ENCODE measurements at regions not wholly inside any gene's neighbourhood (a gene's known extent, or its start where the extent isn't known, plus 50 kb on each side); places are given as distances from the start of the nearest gene placed in this dataset.

DNA sequence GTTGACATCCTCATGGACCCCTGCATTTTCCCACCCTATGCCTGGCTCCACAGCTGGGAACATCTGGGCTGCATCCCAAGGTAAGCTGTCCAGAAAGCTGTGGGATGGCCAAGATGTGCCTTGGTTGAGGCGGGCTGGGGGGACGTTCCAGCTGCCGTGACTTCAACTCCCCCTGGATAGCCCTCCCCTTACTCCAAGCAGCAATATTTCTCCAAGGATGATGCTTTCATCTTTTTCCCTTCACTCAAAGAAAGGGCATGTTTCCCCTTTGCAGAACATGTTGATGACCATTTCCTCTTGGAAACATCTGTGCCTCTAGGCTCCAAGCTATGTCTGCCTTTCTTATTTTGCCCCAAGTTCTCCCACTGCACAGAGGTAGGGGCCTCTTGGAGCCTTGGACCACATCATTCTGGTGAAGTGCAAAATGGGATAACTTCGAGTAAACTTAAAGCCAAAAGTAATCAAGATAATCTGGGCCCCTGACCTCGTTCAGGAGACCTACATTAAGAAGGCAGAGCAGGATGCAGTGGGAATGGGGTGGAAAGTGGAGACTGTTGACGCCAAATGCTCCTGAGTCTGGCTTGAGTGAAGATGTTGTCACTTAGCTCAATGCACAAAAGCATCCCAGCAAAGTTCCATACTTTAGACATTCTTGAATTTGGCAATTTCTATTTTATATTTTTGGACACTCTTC lies 175.2 kb downstream of the GAS1 start (continued):
- TF ChIP-seq, protein P1, sequence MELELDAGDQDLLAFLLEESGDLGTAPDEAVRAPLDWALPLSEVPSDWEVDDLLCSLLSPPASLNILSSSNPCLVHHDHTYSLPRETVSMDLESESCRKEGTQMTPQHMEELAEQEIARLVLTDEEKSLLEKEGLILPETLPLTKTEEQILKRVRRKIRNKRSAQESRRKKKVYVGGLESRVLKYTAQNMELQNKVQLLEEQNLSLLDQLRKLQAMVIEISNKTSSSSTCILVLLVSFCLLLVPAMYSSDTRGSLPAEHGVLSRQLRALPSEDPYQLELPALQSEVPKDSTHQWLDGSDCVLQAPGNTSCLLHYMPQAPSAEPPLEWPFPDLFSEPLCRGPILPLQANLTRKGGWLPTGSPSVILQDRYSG (tag; conservative IDR thresholded peaks at IDR 0.05; ENCODE audit: low read depth), result no peak
- no peak for TF ChIP-seq ZZZ3 (IDR thresholded peaks at IDR 0.05)
- no peak for TF ChIP-seq ZNF316 (IDR thresholded peaks at IDR 0.05)
- TF ChIP-seq RB1 (IDR thresholded peaks at IDR 0.05; ENCODE audit: low read depth), result no peak
- TF ChIP-seq CBX1 (IDR thresholded peaks at IDR 0.05; ENCODE audit: low read depth), result no peak
- TF ChIP-seq, protein P2, sequence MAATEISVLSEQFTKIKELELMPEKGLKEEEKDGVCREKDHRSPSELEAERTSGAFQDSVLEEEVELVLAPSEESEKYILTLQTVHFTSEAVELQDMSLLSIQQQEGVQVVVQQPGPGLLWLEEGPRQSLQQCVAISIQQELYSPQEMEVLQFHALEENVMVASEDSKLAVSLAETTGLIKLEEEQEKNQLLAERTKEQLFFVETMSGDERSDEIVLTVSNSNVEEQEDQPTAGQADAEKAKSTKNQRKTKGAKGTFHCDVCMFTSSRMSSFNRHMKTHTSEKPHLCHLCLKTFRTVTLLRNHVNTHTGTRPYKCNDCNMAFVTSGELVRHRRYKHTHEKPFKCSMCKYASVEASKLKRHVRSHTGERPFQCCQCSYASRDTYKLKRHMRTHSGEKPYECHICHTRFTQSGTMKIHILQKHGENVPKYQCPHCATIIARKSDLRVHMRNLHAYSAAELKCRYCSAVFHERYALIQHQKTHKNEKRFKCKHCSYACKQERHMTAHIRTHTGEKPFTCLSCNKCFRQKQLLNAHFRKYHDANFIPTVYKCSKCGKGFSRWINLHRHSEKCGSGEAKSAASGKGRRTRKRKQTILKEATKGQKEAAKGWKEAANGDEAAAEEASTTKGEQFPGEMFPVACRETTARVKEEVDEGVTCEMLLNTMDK (IDR thresholded peaks at IDR 0.05; ENCODE audit: borderline replicate concordance, insufficient read depth, low read depth, low read length, poor library complexity, severe bottlenecking), result no peak
- TF ChIP-seq ZNF23 (CRISPR knock-in tag; IDR thresholded peaks at IDR 0.05), result no peak
- no peak for TF ChIP-seq CBX8 (IDR thresholded peaks at IDR 0.05; ENCODE audit: borderline replicate concordance, extremely low read depth, low read depth, low read length, poor library complexity, severe bottlenecking)
- TF ChIP-seq, protein P3, sequence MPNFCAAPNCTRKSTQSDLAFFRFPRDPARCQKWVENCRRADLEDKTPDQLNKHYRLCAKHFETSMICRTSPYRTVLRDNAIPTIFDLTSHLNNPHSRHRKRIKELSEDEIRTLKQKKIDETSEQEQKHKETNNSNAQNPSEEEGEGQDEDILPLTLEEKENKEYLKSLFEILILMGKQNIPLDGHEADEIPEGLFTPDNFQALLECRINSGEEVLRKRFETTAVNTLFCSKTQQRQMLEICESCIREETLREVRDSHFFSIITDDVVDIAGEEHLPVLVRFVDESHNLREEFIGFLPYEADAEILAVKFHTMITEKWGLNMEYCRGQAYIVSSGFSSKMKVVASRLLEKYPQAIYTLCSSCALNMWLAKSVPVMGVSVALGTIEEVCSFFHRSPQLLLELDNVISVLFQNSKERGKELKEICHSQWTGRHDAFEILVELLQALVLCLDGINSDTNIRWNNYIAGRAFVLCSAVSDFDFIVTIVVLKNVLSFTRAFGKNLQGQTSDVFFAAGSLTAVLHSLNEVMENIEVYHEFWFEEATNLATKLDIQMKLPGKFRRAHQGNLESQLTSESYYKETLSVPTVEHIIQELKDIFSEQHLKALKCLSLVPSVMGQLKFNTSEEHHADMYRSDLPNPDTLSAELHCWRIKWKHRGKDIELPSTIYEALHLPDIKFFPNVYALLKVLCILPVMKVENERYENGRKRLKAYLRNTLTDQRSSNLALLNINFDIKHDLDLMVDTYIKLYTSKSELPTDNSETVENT (CRISPR knock-in tag; IDR thresholded peaks at IDR 0.05), result no peak

Measured in K562 (cell line).